ENCODE measurements at regions not wholly inside any gene's neighbourhood (a gene's known extent, or its start where the extent isn't known, plus 50 kb on each side); places are given as distances from the start of the nearest gene placed in this dataset.

DNA sequence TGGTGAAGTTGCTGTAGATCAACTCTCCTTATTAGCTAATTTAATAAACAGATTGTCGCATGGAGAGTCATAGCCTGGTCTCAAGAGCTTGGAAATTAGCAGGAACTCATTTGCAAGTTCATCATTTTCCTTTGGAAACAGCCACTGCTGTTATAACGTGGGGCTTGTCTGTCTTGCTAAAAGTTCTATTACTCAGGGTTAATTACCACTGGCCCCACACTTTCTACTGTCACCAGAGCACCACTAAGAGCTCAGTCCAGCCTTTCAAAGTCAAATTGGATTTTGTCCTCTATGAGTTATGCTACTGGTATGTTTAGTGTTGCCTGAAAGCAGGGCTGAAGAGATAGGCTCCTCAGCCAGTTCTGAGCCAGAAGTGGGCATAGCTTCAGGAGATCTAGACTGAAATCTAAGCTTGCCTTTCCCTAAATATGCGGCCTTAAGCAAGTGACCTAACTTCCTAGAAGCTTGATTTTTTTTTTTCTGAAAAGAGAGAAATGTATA is 292.2 kb downstream of the INSC start:
- TF ChIP-seq FOSL2 (CRISPR knock-in tag; IDR thresholded peaks at IDR 0.05) (no peak), POLR2AphosphoS5 (IDR thresholded peaks at IDR 0.05; ENCODE audit: low read depth, low read length) (no peak), GABPB1 (CRISPR knock-in tag; IDR thresholded peaks at IDR 0.05) (no peak)
- TF ChIP-seq, protein P1, sequence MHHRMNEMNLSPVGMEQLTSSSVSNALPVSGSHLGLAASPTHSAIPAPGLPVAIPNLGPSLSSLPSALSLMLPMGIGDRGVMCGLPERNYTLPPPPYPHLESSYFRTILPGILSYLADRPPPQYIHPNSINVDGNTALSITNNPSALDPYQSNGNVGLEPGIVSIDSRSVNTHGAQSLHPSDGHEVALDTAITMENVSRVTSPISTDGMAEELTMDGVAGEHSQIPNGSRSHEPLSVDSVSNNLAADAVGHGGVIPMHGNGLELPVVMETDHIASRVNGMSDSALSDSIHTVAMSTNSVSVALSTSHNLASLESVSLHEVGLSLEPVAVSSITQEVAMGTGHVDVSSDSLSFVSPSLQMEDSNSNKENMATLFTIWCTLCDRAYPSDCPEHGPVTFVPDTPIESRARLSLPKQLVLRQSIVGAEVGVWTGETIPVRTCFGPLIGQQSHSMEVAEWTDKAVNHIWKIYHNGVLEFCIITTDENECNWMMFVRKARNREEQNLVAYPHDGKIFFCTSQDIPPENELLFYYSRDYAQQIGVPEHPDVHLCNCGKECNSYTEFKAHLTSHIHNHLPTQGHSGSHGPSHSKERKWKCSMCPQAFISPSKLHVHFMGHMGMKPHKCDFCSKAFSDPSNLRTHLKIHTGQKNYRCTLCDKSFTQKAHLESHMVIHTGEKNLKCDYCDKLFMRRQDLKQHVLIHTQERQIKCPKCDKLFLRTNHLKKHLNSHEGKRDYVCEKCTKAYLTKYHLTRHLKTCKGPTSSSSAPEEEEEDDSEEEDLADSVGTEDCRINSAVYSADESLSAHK (CRISPR knock-in tag; IDR thresholded peaks at IDR 0.05; ENCODE audit: borderline replicate concordance): no peak
